ENCODE measurements at regions not wholly inside any gene's neighbourhood (a gene's known extent, or its start where the extent isn't known, plus 50 kb on each side); places are given as distances from the start of the nearest gene placed in this dataset.
"Not testable (repeated sequence)": the region's sequence is repeated elsewhere in the genome, so short reads cannot be mapped to it uniquely, and the experiment has no call there.

- not testable (repeated sequence) for TF ChIP-seq POLR2A, CTCF (IDR thresholded peaks at IDR 0.05)
Measured at GRCh38 chr9:64369644-64370043, 915.4 kb downstream of the FOXD4L5 start.
